Body of pancreas (tissue), 4 donors: ENCODE measurements at regions not wholly inside any gene's neighbourhood (a gene's known extent, or its start where the extent isn't known, plus 50 kb on each side); places are given as distances from the start of the nearest gene placed in this dataset.
A peak's percentile ranks its signal among the peaks of the same experiment; 100 is the strongest.

Source experiments
- ATAC-seq: fragments of 150-250 bp; one replicate; pipeline ENCODE4 v1.9.1; 2016
- DNase-seq, 4 donors: peaks; one replicate each; pipeline ENCODE4 v3.0.0-alpha.2; 2019
- H3K27ac ChIP-seq, 4 donors: fragments of 200-600 bp; sonication (generic); 1 replicate in 3 of 4; 2 replicates in 1 of 4; pipeline versions ENCODE4 v1.5.1 to v1.6.1; 2016 to 2019; ENCODE audit warnings: mild to moderate bottlenecking in 1 of 4, mixed read lengths in 1 of 4, moderate library complexity in 1 of 4
- H3K27me3 ChIP-seq, 2 donors: fragments of 200-600 bp; sonication (generic); one replicate each; pipeline ENCODE4 v1.6.0; 2016; ENCODE audit warnings: mild to moderate bottlenecking in 1 of 2
- H3K36me3 ChIP-seq, 2 donors: fragments of 200-600 bp; sonication (generic); replicated peaks in 1 of 2; 2 replicates each; pipeline ENCODE4 v1.5.1; 2016; ENCODE audit warnings: low read depth in 2 of 2; ENCODE audit not compliant: insufficient read depth in 1 of 2
- H3K4me1 ChIP-seq: fragments of 200-600 bp; sonication (generic); one replicate; pipeline ENCODE4 v1.6.0; 2016
- H3K4me3 ChIP-seq, 2 donors: fragments of 200-600 bp; sonication (generic); 1 replicate in 1 of 2; 2 replicates in 1 of 2; pipeline ENCODE4 v1.5.1; 2016 to 2019
- H3K9me3 ChIP-seq, 3 donors: fragments of 200-600 bp; sonication (generic); 1 replicate in 2 of 3; 2 replicates in 1 of 3; pipeline ENCODE4 v1.5.1; 2016
- POLR2A ChIP-seq, 3 donors: fragments of 450-650 bp; IDR thresholded peaks; one replicate each; pipeline ENCODE4 v1.6.1; 2016; ENCODE audit warnings: antibody characterized with exemption in 3 of 3, mild to moderate bottlenecking in 2 of 3
- WGBS, 2 donors: methylation state at CpG; one replicate each; pipeline ENCODE4 v1.1.5; 2017; 5-methylcytosine and 5-hydroxymethylcytosine counted together
- intact Hi-C: fragments of 100-400 bp; cut with DNase I; formaldehyde crosslinking; loops from one replicate; pipeline ENCODE4 v1.15.1; 2023
- TF ChIP-seq, protein P1 (sequence below), 7 experiments: fragments of 450-650 bp in 4 of 7; fragments of 200-600 bp in 3 of 7; sonication (generic) in 3 of 7; IDR thresholded peaks; one replicate each; pipeline ENCODE4 v1.5.1; 2016 to 2019; ENCODE audit warnings: antibody characterized with exemption in 7 of 7

DNA sequence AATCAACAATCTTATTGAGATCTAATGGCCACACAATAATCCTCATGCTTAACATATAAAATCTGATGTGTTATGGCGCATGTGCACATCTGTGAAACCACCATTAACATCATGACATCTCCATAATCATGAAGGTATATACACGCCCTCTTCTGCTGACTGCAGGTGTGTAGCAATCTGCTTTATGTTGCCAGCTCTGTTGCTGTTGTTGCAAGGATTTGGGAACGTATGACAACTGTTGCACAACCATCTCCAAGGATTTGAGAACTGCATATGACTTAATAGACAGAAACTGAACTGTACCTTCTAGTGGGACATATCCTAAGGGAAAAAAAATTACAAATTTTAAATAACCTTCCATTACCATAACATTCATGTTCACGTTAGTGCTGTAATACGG is 243.5 kb upstream of the HSFY2 start:
- H3K36me3 ChIP-seq, result no peaks in the 10 kb centered on the region
- DNase-seq (no peak), ATAC-seq (no peak)
- H3K27ac ChIP-seq, result no peak overlapping the region
- TF ChIP-seq, protein P1, sequence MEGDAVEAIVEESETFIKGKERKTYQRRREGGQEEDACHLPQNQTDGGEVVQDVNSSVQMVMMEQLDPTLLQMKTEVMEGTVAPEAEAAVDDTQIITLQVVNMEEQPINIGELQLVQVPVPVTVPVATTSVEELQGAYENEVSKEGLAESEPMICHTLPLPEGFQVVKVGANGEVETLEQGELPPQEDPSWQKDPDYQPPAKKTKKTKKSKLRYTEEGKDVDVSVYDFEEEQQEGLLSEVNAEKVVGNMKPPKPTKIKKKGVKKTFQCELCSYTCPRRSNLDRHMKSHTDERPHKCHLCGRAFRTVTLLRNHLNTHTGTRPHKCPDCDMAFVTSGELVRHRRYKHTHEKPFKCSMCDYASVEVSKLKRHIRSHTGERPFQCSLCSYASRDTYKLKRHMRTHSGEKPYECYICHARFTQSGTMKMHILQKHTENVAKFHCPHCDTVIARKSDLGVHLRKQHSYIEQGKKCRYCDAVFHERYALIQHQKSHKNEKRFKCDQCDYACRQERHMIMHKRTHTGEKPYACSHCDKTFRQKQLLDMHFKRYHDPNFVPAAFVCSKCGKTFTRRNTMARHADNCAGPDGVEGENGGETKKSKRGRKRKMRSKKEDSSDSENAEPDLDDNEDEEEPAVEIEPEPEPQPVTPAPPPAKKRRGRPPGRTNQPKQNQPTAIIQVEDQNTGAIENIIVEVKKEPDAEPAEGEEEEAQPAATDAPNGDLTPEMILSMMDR (IDR thresholded peaks at IDR 0.05), result no peak
- TF ChIP-seq POLR2A (IDR thresholded peaks at IDR 0.05), result no peak
- H3K4me1 ChIP-seq, result no peaks in the 10 kb centered on the region
- H3K9me3 ChIP-seq, result no peaks in the 10 kb centered on the region
- 75 to 88% methylated on average over 5 of the region's 5 CpGs for WGBS, 2 donors
- intact Hi-C loops, result no loop called here
- H3K4me3 ChIP-seq, result no peak overlapping the region
- no peaks in the 10 kb centered on the region for H3K27me3 ChIP-seq

DNA sequence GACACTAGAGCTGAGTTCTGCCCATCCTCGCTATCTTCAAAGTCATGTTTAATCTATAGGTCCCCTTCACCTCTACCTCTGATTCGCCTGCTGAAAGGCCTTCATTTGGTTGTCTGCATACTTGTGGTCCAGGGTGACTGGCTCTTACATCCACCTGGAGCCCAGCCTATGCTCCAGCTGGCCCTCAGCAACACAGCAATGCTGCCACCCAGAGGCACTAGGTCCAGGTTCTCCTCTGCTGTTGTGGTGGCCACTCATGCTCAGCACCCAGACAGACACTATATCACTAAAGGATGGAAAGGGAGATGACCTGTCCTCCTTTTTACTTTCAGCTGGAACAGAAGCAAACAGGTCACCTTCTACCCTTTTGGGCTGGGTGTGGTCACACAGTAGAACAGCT is 242.3 kb upstream of the HSFY2 start:
- WGBS, 2 donors, result 90 to 100% methylated on average over 2 of the region's 2 CpGs
- intact Hi-C loops, result no loop called here
- Histone ChIP-seq H3K4me3 (no peak overlapping the region), H3K36me3 (no peaks in the 10 kb centered on the region), H3K27me3 (no peaks in the 10 kb centered on the region), H3K9me3 (no peaks in the 10 kb centered on the region), H3K4me1 (no peaks in the 10 kb centered on the region), H3K27ac (no peak overlapping the region)
- DNase-seq (peak in 2 of 4 donors; percentile 3 to 17), ATAC-seq (no peak)
- TF ChIP-seq, protein P1 (IDR thresholded peaks at IDR 0.05), result no peak
- no peak for TF ChIP-seq POLR2A (IDR thresholded peaks at IDR 0.05)

DNA sequence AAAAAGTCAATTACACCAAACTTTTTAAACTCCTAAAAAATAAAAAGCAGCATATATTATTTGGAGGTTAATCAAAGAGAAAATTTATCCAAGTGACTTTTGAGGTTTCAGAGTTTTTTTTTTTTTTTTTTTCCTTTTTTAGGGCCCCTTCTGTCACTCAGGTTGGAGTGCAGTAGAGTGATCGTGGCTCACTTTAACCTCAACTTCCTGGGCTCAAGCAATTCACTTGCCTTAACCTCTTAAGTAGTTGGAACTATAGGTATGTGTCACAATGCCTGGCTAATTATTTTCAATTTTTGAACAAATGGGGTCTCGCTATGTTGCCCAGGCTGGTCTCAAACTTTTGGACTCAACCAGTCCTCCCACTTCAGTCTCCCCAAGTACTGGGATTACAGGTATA is 241.7 kb upstream of the HSFY2 start:
- ATAC-seq, result no peak
- Histone ChIP-seq H3K4me3 (no peak overlapping the region), H3K27me3 (no peaks in the 10 kb centered on the region), H3K9me3 (no peaks in the 10 kb centered on the region), H3K27ac (no peak overlapping the region), H3K4me1 (no peaks in the 10 kb centered on the region), H3K36me3 (no peaks in the 10 kb centered on the region)
- WGBS, 2 donors, result 80 to 94% methylated on average over 2 of the region's 2 CpGs
- TF ChIP-seq POLR2A (IDR thresholded peaks at IDR 0.05), result no peak
- TF ChIP-seq, protein P1 (IDR thresholded peaks at IDR 0.05), result no peak
- DNase-seq, result no peak
- intact Hi-C loops, result no loop called here

DNA sequence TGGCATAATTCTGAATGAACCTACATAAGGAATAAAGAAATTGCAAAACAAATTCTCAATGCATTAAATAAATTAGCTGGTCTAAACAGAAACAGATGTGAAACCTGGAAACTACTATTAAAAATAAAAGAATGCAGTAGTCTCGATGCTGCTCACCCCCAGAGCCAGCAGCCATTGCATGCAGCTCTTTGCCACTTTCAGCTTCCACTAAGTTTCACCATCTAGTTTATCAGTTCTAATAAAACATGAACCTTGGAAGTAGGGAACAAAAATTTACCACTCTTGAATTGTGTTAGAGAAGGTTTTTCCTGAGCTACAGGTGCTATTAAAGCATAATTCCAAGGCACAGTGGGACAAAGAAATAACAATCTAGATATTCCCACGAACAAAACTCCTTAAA is 239.4 kb upstream of the HSFY2 start:
- Histone ChIP-seq H3K27me3 (no peaks in the 10 kb centered on the region), H3K4me3 (no peak overlapping the region), H3K9me3 (no peaks in the 10 kb centered on the region), H3K27ac (no peak overlapping the region), H3K4me1 (no peaks in the 10 kb centered on the region), H3K36me3 (no peaks in the 10 kb centered on the region)
- no peak for DNase-seq
- intact Hi-C loops, result no loop called here
- TF ChIP-seq POLR2A (IDR thresholded peaks at IDR 0.05), result no peak
- TF ChIP-seq, protein P1 (IDR thresholded peaks at IDR 0.05), result no peak
- WGBS, 2 donors, result 36 to 37% methylated on average over 2 of the region's 2 CpGs
- no peak for ATAC-seq

DNA sequence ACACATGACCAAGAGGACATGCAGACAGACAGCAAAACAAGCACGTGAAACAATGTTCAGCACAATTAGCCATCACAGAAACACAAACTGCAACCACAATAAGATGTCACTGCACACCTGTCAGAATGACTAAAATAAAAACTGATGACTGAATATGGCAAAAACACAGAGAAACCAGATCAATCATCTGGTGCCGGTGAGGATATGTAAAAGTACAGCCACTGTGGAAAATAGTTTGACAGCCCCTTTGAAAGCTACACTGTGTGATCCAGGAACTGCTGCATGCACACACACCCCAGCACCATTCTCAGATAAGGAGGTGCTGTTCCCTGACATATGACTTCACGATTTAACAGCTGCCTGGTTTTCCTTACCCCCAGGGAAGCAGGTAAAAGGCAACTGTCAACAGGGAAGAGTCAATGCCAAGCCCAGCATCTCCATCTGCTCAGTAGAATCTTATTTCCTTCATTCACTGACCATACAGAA is 238.1 kb upstream of the HSFY2 start:
- DNase-seq (peak in 1 of 4 donors; percentile 2), ATAC-seq (peak; percentile 35)
- intact Hi-C loops, result no loop called here
- Histone ChIP-seq H3K27ac (no peak overlapping the region), H3K4me3 (no peak overlapping the region), H3K36me3 (no peaks in the 10 kb centered on the region), H3K9me3 (no peaks in the 10 kb centered on the region), H3K4me1 (no peaks in the 10 kb centered on the region), H3K27me3 (no peaks in the 10 kb centered on the region)
- WGBS, 2 donors, result 26 to 38% methylated on average over 3 of the region's 3 CpGs
- TF ChIP-seq POLR2A (IDR thresholded peaks at IDR 0.05), result no peak
- TF ChIP-seq, protein P1 (IDR thresholded peaks at IDR 0.05), result no peak
